DOHH2 (cell line): ENCODE measurements at regions not wholly inside any gene's neighbourhood (a gene's known extent, or its start where the extent isn't known, plus 50 kb on each side); places are given as distances from the start of the nearest gene placed in this dataset.

ENCODE experiments used
- EZH2phosphoT487 ChIP-seq: fragments of 200-600 bp; sonication (generic); IDR thresholded peaks from 2 replicates; pipeline ENCODE4 v1.6.1; 2017; ENCODE audit warnings: borderline replicate concordance, mild to moderate bottlenecking, antibody characterized with exemption, low read length, moderate library complexity, mixed read lengths
- TF ChIP-seq, protein P1 (sequence below): fragments of 200-600 bp; sonication (generic); IDR thresholded peaks from one replicate; pipeline ENCODE4 v1.5.1; 2014; ENCODE audit warnings: antibody characterized with exemption, mild to moderate bottlenecking, low read depth, low read length; ENCODE audit not compliant: poor library complexity, severe bottlenecking

- TF ChIP-seq, protein P1, sequence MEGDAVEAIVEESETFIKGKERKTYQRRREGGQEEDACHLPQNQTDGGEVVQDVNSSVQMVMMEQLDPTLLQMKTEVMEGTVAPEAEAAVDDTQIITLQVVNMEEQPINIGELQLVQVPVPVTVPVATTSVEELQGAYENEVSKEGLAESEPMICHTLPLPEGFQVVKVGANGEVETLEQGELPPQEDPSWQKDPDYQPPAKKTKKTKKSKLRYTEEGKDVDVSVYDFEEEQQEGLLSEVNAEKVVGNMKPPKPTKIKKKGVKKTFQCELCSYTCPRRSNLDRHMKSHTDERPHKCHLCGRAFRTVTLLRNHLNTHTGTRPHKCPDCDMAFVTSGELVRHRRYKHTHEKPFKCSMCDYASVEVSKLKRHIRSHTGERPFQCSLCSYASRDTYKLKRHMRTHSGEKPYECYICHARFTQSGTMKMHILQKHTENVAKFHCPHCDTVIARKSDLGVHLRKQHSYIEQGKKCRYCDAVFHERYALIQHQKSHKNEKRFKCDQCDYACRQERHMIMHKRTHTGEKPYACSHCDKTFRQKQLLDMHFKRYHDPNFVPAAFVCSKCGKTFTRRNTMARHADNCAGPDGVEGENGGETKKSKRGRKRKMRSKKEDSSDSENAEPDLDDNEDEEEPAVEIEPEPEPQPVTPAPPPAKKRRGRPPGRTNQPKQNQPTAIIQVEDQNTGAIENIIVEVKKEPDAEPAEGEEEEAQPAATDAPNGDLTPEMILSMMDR: no peak
- no peak for TF ChIP-seq EZH2phosphoT487
These were observed 250.0 kb upstream of the NECTIN3 start for GRCh38 chr3:110821586-110821985.
